Stimulated activated CD8-positive, alpha-beta memory T cell treated with anti-CD3 and anti-CD28 coated beads, Interleukin-7, amount 100 ng/mL, for 24 hours (primary cell): ENCODE measurements at regions not wholly inside any gene's neighbourhood (a gene's known extent, or its start where the extent isn't known, plus 50 kb on each side); places are given as distances from the start of the nearest gene placed in this dataset.
"Not testable (repeated sequence)": the region's sequence is repeated elsewhere in the genome, so short reads cannot be mapped to it uniquely, and the experiment has no call there.

Experiments used
- DNase-seq: peaks from one replicate; pipeline ENCODE4 v3.0.0-alpha.2; 2020; ENCODE audit warnings: low read depth

GRCh38 chr5:117135851-117136250, 561.2 kb upstream of the SEMA6A start:
- DNase-seq, result no peak

GRCh38 chr5:117133198-117133597, 558.6 kb upstream of the SEMA6A start:
- DNase-seq, result no peak

- DNase-seq, result no peak
These were observed 557.3 kb upstream of the SEMA6A start for GRCh38 chr5:117131876-117132275.

GRCh38 chr5:117131048-117131679, 556.5 kb upstream of the SEMA6A start:
- DNase-seq, result no peak

- DNase-seq, result no peak
These were observed 543.9 kb upstream of the SEMA6A start for GRCh38 chr5:117118499-117118898.

GRCh38 chr5:117117314-117117713, 542.7 kb upstream of the SEMA6A start:
- DNase-seq, result not testable (repeated sequence)

GRCh38 chr5:117110548-117110947, 535.9 kb upstream of the SEMA6A start:
- DNase-seq, result no peak

GRCh38 chr5:117107859-117108258, 533.2 kb upstream of the SEMA6A start:
- DNase-seq, result no peak

GRCh38 chr5:117103703-117104102, 529.1 kb upstream of the SEMA6A start:
- DNase-seq, result no peak

- DNase-seq, result no peak
These were observed 528.0 kb upstream of the SEMA6A start for GRCh38 chr5:117102591-117102990.

GRCh38 chr5:117100176-117100575, 525.6 kb upstream of the SEMA6A start:
- DNase-seq, result no peak

- no peak for DNase-seq
These were observed 523.5 kb upstream of the SEMA6A start for GRCh38 chr5:117098094-117098493.

GRCh38 chr5:117095346-117096332, 521.0 kb upstream of the SEMA6A start:
- DNase-seq, result no peak

- no peak for DNase-seq
These were observed 519.6 kb upstream of the SEMA6A start for GRCh38 chr5:117094114-117094815.

GRCh38 chr5:117093653-117094052, 519.0 kb upstream of the SEMA6A start:
- DNase-seq, result no peak

- no peak for DNase-seq
These were observed 514.4 kb upstream of the SEMA6A start for GRCh38 chr5:117089001-117089400.

- DNase-seq, result no peak
These were observed 513.6 kb upstream of the SEMA6A start for GRCh38 chr5:117088176-117088575.

GRCh38 chr5:117084067-117084466, 509.4 kb upstream of the SEMA6A start:
- no peak for DNase-seq

GRCh38 chr5:117082977-117083376, 508.4 kb upstream of the SEMA6A start:
- no peak for DNase-seq

- DNase-seq, result no peak
These were observed 502.5 kb upstream of the SEMA6A start for GRCh38 chr5:117077142-117077541.

GRCh38 chr5:117072439-117072838, 497.8 kb upstream of the SEMA6A start:
- no peak for DNase-seq

- no peak for DNase-seq
These were observed 491.2 kb upstream of the SEMA6A start for GRCh38 chr5:117065800-117066199.

- no peak for DNase-seq
These were observed 490.5 kb upstream of the SEMA6A start for GRCh38 chr5:117065161-117065560.
